WI38 (cell line): ENCODE measurements at regions not wholly inside any gene's neighbourhood (a gene's known extent, or its start where the extent isn't known, plus 50 kb on each side); places are given as distances from the start of the nearest gene placed in this dataset.
"Not testable (repeated sequence)": the region's sequence is repeated elsewhere in the genome, so short reads cannot be mapped to it uniquely, and the experiment has no call there.

Experiments
- H3K4me3 ChIP-seq: 2 replicates; pipeline ENCODE4 v1.5.1; 2011; ENCODE audit warnings: low read depth, mild to moderate bottlenecking, control low read depth, low read length
- TF ChIP-seq, protein P1 (sequence below): IDR thresholded peaks from 2 replicates; pipeline ENCODE4 v1.5.1; 2012; ENCODE audit warnings: low read depth, mild to moderate bottlenecking, control low read depth, low read length

DNA sequence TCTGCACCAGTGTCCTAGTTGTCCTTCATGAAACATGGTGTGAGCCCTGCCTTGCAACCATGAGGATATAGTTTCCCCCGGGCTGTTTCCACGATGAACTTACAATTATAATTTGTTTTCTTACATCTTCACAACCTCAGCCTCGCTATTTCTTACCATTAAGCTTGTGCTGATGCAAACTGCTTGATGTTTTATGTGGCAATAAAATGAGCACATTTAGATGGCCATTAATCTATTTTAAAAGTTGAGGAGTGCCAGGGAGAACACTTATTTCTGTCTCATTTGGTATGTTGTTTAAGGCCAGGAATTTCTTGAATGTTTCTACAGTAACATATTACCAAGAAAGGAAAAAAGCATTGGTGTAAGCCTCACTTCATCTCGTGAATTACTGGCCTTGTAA lies 214.5 kb upstream of the SLC8A1 start:
- H3K4me3 ChIP-seq: no peak overlapping the region
- TF ChIP-seq, protein P1, sequence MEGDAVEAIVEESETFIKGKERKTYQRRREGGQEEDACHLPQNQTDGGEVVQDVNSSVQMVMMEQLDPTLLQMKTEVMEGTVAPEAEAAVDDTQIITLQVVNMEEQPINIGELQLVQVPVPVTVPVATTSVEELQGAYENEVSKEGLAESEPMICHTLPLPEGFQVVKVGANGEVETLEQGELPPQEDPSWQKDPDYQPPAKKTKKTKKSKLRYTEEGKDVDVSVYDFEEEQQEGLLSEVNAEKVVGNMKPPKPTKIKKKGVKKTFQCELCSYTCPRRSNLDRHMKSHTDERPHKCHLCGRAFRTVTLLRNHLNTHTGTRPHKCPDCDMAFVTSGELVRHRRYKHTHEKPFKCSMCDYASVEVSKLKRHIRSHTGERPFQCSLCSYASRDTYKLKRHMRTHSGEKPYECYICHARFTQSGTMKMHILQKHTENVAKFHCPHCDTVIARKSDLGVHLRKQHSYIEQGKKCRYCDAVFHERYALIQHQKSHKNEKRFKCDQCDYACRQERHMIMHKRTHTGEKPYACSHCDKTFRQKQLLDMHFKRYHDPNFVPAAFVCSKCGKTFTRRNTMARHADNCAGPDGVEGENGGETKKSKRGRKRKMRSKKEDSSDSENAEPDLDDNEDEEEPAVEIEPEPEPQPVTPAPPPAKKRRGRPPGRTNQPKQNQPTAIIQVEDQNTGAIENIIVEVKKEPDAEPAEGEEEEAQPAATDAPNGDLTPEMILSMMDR: no peak

DNA sequence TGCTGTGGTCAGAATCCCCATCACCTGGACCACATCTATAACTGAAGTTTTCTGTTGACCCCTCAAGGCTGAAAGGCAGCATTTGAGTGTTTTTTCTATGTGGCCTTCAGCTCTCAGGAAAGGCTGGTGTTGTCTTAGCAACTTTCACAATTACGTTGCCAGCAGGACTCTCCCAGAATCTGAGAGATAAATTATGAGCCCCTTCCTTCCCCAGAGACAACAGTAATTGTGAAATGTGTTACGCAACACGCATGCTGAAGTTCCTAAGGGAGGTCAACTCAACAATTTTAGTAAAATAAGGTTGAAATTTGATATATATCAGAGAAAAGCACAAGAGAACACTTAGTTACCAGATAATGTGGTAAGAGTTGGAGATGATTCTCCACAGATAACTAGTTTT lies 216.5 kb upstream of the SLC8A1 start:
- no peak overlapping the region for H3K4me3 ChIP-seq
- TF ChIP-seq, protein P1: no peak

DNA sequence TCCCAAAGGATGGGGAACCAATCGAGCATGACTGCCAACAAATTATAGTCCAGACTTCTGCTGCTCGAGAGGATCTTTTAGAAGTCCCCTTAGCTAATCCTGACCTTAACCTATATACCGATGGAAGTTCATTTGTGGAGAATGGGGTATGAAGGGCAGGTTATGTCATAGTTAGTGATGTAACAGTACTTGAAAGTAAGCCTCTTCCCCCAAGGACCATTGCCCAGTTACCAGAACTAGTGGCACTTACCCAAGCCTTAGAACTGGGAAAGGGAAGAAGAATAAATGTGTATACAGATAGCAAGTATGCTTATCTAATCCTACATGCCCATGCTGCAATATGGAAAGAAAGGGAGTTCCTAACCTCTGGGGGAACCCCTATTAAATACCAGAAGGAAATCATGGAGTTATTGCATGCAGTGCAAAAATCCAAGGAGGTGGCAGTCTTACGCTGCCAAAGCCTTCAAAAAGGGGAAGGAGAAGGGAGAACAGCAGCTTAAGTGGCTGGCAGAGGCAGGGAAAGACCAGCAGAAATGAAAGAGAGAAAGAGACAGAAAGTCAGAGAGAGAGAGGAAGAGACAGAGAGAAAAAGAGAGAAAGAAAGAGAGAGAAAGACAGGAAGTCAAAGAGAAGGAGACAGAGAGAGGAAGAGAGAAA lies 224.4 kb upstream of the SLC8A1 start:
- not testable (repeated sequence) for H3K4me3 ChIP-seq

DNA sequence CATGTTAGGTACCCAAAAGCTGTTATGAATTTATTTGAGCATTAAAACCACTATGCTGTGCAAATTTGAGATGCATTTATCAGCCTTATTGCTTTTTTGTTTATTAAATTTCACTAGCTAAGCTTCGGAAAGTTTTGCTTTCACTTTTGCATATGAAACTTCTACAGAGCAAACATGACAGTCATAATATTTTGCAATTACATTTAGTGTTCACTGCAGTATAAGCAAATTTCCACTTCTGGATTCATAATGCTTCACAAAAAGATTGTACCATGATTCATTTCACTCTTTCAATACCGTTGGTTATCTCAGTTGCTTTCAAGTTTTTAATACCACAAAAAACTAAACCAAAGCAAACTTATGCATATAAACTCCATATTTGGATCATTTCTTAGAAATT lies 228.7 kb upstream of the SLC8A1 start:
- TF ChIP-seq, protein P1: no peak
- H3K4me3 ChIP-seq: peak overlapping the region; percentile 46

DNA sequence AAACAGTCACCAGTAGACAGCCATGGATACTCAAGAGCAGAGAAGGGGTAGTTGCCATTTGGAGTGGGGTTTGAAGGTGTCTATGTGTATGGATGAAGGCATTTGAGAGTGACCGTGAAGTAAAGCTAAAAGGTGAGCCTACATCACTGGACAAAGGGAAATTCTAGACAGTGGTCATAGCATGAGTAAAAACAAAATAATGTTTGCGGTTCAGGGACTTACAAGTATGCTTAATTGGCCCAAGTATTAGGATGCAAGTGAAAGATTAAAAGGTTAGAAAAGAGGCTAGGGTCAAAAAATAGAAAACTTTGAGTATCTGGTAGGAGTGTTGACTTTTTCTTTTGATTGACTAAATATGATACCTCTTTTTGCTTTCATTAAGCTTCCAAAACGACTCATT lies 238.1 kb upstream of the SLC8A1 start:
- no peak overlapping the region for H3K4me3 ChIP-seq
- TF ChIP-seq, protein P1: no peak

DNA sequence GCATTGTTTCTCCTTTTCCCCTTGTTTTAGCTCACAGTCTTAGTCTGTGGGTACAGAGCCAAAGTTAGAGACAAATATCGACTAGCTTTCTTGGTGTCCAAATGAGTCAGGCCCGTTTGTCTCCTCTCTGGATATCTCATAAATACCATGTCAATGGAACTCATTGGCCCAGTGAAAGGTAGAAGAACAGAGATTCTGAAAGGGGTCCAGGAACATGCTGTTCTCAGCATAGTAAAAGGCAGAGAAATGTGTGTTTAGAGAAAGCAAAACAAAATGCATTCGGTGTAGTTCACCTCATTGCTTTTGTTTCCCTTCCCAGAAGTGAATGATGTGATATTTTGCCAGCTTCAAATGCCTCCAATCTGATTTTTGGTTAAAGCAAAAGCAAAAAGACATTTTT lies 238.6 kb upstream of the SLC8A1 start:
- no peak overlapping the region for H3K4me3 ChIP-seq
- TF ChIP-seq, protein P1: no peak

DNA sequence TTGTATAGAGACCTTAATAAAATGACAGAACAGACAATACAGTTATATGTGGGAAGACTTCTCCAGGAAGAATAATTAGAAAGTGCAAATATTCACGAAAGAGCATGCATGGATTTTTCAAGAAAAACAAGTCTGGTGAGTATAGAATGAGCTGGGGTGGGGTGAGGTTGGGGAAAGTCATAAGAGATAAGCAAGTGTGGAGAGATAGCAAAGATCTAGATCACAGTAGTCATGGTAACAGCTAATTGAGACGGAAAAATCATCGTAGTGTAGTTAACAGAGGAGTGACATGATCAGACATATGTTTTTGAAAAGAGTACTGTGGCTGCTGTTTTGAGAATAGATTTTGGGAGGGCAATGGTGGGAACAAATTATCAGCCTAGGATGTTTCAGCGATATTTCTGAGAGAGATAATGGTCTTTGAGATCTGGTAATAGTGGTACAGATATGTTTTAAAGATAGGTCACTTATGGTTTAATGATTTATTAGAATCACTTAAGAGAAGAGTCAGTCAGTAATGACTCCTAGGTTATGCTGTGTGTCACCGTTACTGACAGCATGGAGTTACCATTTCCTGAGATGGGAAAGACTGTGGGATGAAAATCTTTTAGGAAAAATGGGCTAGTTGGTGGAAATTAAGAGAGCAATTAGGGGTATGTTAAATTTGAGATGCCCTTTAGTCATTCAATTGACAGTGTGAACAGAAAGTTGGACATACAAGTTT lies 248.5 kb upstream of the SLC8A1 start:
- TF ChIP-seq, protein P1: no peak
- H3K4me3 ChIP-seq: no peak overlapping the region

DNA sequence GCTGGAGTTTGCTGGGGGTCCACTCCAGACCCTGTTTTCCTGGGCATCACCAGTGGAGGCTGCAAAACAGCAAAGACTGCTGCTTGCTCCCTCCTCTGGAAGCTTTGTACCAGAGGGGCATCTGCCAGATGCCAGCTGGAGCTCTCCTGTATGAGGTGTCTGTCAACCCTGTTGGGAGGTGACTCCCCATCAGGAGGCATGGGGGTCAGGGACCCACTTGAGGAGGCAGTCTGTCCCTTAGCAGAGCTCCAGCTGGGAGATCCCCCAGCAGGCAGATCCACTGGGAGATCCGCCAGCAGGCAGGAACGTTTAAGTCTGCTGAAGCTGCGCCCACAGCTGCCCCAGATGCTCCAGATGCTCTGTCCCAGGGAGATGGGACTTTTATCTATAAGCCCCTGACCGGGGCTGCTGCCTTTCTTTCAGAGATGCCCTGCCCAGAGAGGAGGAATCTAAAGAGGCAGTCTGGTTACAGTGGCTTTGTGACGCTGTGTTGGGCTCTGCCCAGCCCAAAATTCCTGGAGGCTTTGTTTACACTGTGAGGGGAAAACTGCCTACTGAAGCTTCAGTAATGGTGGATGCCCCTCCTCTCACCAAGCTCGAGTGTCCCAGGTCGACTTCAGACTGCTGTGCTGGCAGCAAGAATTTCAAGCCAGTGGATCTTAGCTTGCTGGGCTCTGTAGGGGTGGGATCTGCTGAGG lies 260.5 kb upstream of the SLC8A1 start:
- H3K4me3 ChIP-seq: not testable (repeated sequence)
